KBM-7 (cell line): ENCODE measurements at regions not wholly inside any gene's neighbourhood (a gene's known extent, or its start where the extent isn't known, plus 50 kb on each side); places are given as distances from the start of the nearest gene placed in this dataset.

Source experiments
- DNase-seq: peaks from one replicate; pipeline ENCODE4 v3.0.0-alpha.2; 2015
- in situ Hi-C: fragments of 300-500 bp; cut with MboI; formaldehyde crosslinking; loops from 2 replicates; pipeline ENCODE4 v1.14.3; 2020; ENCODE audit warnings: low sequenced_read_pairs, low pct_unique_long_range_greater_than_20kb, mixed read lengths

DNA sequence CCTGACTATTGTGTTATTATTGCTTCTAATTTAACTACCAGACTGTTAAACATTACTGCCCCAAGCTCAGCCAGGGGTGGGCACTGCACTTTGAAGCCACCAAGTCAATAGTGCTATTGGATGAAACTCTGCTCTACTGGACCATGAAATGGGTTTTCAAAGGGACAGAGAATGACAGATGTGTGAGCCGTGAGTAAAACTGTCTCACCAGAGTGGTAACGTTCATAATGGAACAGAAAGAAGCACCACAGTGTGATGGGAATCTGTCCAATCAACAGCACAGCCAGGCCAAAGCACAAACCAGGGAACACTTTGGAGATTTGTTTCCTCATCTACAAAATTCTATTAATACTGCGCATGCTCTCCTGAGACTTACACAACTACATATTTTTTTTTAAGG is 171.8 kb upstream of the LPP start:
- in situ Hi-C loops = no loop called here
- DNase-seq = no peak

DNA sequence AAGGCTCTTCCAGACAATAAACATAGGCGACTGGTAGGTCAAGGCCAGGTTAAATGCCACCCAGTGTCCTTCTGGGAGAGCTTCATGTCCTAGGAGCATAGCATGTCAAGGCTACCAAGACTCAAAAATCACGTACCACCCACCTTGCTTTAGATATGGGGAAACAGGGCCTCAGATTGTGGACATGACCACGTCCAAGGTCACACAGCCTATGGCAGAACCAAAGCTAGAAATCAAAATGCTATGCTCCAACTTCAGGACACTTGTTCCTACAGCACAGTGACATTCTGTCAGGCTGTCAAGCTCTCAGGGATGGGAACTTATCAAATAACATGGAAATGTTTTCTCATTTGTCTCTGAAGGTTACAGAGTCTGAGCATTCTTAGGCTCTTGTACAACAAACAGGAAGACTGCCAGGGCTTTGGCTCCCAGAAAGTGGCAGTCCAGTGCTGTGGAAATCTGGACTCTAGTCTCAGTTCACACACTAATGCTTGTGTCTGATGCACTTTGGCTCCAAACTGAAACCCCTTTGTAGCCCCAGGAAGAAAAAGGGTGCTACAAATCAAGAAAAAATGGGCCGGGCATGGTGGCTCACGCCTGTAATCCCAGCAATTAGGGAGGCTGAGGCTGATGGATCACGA is 170.4 kb upstream of the LPP start:
- no peak for DNase-seq
- in situ Hi-C loops = no loop called here

DNA sequence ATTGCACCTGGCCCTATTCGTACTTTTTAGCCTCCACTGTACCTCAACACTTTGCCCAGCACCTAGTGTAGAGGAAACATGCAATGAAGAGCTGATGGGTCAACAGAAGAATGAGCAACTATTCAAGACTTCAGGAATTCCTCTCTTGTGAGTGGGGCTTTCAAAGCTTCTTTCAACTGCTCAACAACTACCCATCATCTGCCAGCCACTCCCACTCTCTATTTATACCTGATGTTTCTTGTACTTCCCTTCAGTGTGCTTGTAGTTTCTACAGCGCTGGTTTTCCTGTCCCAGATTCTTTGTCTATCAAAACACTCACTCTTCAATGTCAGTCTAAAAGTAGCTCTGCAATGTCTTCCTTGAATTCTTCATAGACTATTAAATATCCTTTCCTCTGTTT is 168.3 kb upstream of the LPP start:
- in situ Hi-C loops = no loop called here
- no peak for DNase-seq

DNA sequence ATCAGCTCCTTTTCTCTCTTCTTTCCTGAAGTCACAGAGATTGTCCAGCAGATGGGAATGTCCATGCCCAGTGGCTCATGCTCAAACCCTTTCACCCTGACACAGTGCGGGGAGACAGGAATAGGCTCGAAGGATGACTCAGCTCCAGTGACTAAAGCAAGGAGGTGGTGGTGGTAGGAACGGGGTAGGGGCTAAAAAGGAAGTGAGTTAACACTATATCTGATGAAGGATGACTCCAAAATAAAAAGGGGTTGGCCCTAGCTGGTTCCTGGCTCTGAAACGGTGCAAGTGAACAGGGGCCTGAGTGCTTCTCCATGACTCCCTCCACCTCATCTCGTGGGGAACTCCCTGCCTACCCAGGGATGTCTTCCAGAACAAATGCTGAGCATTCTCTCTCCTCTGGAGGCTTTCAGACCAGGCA is 167.4 kb upstream of the LPP start:
- DNase-seq = peak; percentile 75
- in situ Hi-C loops = no loop called here

DNA sequence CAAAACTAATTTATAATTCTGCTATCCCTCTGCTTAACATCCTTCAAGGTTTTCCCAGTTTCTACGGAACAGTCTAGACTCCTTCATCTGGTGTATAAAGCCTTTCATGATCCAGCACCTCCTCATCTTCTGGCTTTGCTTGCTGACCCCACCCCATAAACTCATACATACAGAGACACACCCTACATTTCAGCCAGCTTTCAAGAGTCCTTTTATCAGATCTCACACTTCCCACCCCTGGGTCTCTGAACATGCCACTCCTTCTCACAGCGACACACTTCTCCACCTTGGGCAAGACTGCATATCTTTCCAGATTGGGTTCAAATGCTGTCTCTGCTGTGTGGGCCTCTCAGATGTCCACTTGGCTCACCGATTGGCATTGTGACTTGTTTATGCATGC is 166.8 kb upstream of the LPP start:
- in situ Hi-C loops = no loop called here

DNA sequence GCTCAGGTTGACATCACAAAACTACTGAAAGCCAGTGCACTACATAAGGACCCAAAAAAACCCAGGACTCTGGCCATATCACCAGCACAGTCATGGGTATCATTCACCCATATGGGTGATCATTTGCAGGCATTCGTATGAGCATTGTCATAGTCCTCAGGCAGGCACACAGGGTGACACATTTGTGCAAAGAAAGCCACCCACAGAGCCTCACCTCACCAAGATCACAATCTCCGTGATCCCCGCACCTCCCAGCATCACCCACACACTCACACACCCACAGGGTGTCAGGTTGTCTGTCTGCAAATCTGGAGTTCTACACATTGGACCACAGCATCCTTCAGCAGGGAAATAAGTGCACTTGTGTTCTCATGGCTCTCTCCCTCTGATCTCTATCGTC is 166.0 kb upstream of the LPP start:
- in situ Hi-C loops = no loop called here
- no peak for DNase-seq

More for the DNA sequence above, 166.8 kb upstream of the LPP start:
- DNase-seq = no peak

DNA sequence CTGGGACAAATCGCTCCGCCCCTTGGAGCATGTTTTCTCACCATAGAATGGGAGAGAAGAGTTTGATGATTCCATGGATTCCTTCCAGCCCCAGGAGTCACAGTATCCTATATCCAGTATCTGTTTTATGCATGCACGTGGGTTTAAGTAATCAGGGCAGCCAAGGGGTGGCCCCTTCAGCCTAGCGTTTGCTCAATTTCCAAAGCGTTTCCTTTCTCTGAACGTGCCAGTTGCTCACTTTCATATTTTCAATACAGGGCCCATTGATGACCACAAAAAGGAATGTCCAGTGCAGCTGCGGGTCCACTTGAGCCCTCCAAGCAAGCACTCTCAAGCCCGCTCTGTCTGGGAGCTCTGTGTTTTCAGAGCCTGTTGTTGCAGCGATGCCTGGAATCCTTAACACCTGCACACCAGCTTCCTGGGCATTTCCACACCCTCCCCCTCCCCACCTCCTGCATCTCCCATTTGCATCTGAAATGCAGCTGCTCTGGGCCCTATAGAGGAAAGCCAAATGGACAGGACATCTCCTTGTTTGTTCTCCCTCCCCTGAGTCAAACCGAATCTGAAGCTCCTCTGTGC is 164.3 kb upstream of the LPP start:
- no peak for DNase-seq
- in situ Hi-C loops = no loop called here

DNA sequence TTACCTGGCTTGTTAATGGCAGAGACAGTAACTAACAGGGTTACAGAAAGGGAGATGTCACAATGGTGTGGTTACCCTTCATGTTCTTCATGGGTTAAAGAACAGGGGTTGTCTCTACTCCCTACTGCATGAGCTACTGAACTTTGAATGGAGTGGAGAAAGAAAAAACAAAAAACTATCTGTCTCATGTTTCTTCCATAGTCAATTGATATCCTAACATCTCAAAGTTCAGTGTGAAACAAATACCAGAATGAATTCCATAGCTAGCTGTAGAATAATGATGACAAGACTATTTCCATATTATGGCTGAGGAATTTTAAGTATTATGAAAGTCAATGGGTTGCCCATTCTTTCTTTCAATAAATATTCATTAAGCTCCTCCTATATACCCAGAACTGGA is 161.3 kb upstream of the LPP start:
- no peak for DNase-seq
- in situ Hi-C loops = no loop called here

DNA sequence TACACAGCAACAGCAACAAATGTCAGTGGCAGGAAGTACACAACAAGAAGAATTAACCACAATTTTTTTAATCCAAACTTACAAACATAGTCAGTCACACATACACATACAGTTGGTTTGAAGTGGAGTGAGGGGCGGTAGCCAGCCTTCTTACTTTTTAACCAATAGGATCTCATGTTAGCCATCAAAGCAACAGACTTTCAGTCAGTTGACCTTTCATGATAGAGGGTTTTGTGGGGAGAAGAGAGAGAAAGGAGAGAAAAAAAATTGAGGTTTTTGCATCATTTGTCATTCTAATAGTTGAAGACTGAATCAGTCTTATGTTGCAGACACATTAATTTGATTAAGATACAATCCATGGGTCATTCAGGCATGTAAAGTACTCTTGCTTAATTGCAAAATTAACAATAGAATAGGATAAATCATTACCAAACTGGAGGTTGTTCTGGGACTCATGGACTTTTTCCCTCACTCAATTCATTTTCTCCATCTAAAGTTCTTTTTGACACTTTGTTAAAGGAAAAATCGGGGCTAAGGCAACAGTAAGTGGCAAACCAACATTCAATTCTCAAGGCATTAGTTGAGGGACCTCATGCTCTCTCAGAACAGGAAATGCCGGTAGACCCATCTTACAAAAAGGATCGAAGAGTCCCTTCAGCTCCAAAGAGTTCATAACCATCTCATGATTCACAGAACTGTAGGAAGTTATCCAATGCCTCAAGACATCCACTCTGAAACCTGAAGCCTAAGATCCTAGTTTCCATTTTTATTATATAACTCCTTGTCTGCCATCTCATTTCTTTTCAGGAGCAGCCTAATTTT is 159.5 kb upstream of the LPP start:
- no peak for DNase-seq
- in situ Hi-C loops = no loop called here

DNA sequence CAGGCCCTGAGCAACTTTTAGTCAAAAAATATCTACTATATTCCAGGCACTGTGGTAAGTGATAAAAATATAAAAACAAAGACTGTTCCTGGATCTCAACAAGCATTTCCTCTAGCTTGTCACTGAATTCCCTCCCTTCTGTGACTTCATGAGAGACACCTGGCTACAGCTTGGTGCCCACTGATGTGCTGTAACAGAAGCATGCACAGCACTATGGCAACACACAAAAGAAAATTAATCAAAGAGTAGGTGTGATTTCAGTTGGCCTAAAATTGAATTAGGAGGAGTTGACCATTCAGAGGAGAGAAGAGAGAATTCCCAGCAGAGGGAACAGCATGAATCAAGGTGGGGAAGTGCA is 158.9 kb upstream of the LPP start:
- DNase-seq = no peak

DNA sequence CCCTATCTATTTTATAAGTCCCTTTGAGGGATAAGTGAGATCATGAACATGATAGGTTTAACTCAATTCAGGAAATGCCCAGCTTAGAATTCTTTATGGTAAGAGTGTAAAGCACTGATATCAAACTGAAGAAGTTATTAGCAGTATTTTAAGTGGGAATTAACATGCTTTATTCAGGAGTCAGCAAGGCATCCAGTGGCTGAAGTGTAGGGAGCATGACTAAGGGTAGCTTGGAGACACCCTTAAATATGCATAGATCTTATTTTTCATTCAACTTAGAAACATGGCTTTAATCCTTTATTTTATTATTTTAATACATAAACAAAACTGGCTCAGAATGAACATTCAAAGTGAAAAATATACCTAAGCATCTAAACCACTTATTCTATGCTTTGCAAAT is 158.3 kb upstream of the LPP start:
- in situ Hi-C loops = no loop called here
- no peak for DNase-seq

More for the DNA sequence above, 158.9 kb upstream of the LPP start:
- in situ Hi-C loops = no loop called here

DNA sequence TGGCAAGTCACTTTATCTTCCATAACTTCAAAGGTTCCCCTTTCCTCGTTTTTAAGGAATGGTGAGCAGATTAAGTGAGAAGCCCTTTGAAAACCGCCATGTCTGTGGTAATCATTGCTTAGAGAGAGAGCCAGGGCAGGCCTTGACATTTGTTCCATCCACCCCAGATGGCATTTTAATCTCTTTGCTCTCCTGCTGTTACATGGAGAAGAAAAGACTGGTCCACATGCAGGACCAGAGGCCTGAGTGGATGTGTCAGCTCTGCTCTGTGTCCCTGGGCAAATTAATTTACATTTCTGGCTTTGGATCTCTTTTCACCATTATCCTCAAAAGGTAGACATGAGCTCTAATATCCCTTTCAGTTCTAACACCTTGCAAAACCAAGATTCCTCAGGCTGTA is 157.3 kb upstream of the LPP start:
- DNase-seq = no peak
- in situ Hi-C loops = no loop called here

DNA sequence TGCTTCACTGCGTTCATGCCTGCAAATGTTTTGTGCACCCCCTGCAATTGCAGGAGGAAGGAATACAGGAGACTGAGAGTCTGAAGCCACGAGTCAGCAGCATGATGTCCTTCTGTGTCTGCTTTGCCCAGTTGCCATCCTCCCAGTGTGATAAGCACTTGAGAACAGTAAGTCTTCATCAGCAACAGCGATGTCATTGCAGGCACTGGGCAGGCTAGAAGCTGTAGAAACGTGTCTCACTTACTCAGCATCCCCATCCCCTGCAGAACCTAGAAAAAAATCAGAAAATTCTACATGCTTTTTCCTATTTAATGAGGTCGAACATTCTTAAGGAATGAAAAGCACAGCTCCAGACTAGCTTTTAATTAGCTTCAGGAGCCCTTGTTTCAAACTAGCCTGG is 156.5 kb upstream of the LPP start:
- in situ Hi-C loops = no loop called here
- DNase-seq = no peak

DNA sequence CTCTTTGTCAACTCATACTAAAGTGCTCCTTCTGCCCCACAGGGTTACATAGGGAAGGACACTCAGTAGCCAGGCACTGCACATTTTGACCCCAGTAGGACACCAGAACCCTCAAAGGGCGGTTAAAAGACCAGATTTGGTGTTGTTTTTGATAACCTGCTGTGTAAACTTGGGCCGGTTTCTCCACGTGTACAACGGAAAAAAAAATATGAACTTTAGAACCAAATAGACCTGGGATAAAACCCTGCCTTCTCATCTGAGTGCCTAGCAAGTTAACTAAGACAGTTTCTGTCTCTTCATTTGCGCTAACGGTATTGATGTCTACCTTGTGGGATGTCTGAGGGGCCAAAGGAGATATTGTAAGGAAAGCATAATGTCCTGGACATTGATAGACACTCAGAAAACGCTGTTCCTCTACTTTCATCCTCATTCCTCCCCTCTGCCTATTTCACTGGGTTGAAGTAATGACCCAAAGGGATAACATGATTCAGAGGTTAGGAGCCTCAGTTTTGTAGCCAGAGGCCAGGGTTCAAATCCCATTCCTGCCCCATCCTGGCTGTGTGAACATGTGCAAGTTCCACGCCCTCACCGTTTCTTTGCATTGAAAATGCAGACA is 155.9 kb upstream of the LPP start:
- in situ Hi-C loops = no loop called here
- DNase-seq = no peak

DNA sequence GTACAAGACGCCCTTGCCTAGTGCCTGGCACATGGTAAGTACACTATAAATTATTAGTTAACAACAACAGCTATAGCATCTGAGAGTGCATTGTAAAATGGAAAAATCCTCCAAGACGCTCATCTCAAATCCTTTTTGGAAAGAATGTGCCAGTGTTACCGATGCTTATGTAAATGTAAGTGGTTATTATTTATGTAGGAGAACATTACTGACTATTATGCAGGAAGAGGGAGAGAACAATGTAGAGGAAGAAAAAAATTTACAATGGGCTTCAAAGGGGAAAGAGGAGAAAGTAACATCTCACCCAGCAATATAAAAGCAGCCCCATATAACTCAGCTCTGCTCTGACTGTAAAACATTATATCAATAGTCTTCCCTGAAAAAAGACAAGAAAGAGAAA is 155.3 kb upstream of the LPP start:
- in situ Hi-C loops = no loop called here
- DNase-seq = no peak

DNA sequence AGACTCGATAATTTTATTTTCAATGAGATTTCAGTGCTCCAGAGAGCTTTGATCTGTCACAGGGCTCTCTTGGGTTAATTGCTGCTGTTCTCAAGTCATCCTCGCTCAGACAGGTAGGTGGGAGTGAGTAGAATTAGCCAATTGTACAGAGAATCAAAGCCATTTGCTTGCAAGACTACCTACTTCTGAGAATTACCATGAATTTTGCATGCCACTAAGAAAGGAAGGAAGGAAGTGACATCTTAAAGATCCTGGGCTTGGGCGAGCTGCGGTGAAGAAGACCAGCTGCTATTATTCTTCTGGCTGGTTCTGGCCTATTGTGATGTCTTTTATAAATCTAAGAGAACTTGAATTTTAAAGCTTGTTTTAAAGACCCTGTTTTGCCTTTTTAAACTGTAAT is 154.1 kb upstream of the LPP start:
- in situ Hi-C loops = no loop called here
- peak; percentile 79 for DNase-seq

DNA sequence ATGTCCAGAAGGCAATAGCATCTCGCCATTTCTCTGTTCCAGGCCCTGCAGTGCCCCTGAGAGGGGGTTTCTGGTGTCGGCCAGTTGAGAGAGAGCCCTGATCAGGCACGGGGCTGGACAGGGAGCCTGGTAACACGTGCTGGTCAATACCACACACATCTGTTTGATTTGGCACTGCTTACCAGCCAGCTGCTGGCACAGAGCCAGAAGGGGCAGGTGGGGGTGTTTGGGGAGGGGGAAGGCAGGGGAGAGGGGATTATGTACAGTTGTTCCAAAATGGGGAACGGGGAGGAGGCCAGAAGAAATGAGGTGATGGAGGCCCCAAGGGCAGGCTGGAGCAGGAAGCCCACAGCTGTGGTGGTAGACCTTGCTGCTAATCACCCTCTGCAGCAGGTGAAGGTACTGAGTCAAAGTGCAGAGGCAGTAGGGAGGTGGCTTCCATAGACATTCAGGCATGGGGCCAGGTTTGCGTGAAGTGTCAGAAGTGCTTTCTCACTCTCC is 153.5 kb upstream of the LPP start:
- no peak for DNase-seq
- in situ Hi-C loops = no loop called here

DNA sequence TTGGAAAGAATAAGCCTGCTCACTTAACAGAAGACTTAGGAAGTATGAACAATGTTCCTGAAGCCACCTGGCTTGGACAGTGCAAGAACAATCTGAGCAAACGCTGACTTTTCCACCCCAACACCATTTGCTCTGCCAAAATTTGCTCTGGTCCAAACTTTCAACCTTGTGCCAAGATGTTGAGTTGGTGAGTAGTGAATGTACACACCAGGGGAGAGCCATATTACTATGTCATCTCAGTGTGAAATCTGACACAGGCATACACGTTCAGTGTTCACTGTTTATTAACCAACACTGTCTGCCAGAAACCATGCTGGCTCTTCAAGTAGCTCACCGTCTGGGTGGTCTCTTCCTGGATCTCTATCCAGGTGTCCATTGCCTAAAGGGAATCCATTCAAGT is 152.9 kb upstream of the LPP start:
- in situ Hi-C loops = no loop called here
- no peak for DNase-seq

DNA sequence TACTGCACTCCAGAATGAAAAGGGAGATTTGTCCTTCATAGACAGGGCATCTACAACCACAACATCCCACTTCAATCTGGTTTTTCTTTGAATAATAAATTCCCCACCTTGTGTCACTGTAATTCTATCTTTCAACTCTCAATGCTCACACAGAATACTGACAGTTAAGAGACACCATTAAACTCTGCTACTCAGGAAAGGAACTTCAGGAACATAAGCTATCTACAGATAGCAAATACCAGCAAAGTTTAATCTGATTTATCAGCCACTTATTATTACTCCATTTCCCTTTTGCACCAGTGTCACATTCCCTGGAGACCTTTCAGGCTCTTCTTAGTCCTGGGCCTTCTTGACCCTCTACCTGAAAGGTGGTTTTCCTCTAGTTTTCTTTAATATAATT is 152.0 kb upstream of the LPP start:
- no peak for DNase-seq
- in situ Hi-C loops = no loop called here

DNA sequence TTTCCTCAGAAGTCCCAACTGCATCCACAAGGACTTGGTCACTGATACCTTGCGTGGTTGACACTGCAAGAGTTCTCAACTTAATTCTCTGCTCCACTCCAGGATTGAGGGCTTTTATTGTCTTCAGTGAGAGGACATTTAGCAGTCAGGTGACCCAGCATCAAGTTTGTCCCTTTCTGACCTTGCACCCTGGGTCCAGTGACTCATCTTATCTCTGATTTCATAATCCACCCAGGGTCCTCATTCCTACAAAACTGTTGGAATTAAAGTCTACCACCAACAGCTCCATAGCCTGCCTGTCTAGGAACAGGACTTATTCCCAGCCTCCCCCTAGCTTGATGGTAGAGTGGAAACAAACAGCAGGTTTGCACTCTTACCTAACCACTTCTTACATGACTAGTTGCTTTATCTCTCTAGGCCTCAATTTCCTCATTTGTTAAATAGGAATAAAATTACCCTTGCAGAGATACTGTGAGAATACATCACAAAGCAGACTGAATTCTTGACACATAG is 151.3 kb upstream of the LPP start:
- no peak for DNase-seq
- in situ Hi-C loops = no loop called here
